ENCODE measurements at regions not wholly inside any gene's neighbourhood (a gene's known extent, or its start where the extent isn't known, plus 50 kb on each side); places are given as distances from the start of the nearest gene placed in this dataset.
"Not testable (repeated sequence)": the region's sequence is repeated elsewhere in the genome, so short reads cannot be mapped to it uniquely, and the experiment has no call there.

- no peak for DNase-seq
Observed at GRCh38 chr19:41495589-41495988, 52.6 kb downstream of the ERICH4 start.

GRCh38 chr19:41499899-41500298, 56.9 kb downstream of the ERICH4 start:
- DNase-seq = no peak

DNA sequence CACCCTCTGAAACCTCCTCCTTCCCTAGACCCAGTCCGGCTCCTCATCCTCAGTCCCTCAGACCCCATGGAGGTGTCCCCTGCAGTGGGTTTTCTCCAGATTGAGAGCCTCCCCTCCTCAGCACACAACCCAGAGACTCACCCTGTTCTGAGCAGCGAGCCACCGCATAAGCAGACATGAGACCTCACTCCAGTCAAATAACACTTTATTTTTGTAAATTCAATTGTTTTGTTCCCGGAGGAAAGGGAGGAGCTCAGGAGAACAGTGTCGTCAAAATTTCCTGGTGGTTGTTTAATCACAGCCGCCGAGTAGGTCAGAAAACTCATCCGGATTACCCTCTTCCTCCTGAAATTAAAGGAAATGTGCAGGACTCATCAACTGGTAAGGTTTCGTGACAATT, 57.5 kb downstream of the ERICH4 start:
- no peak for DNase-seq

DNA sequence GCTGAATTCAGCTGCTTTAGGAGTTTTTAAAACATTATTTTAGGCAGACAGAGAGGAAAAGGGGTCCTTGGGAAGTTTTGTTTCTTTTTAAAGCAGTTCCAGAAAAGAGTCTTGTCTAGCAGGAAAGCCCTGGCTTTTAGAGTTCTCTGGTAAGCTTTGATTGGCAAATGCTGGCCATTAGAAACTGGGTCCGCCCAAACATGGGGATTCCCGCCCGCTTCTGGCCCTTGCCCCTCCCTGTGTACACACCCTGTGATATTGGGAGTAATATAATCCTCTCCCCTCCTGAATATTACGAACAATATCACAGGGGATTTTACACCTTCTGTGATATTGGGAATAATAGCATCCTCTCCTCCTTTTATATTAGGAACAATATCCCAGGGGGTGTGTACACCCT, 58.9 kb downstream of the ERICH4 start:
- no peak for DNase-seq

GRCh38 chr19:41505105-41505504, 62.1 kb downstream of the ERICH4 start:
- DNase-seq = no peak

DNA sequence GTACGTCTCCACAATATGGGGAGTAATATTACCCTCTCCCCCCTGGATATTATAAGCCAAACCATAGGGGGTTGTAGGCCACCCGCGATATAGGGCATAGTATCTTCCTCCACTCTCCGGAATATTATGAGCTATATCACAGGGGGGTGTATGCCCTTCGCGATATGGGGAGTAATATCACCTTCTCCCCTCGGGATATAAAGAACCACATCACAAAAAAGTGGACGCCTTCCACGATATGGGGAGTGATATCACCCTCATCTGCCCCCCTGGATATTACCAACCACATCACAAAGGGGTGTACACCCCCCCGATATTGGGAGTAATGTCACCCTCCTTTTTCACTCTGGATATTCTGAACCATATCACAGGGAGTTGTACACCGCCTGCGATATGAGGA, 65.5 kb upstream of the CEACAM21 start:
- DNase-seq = no peak

DNA sequence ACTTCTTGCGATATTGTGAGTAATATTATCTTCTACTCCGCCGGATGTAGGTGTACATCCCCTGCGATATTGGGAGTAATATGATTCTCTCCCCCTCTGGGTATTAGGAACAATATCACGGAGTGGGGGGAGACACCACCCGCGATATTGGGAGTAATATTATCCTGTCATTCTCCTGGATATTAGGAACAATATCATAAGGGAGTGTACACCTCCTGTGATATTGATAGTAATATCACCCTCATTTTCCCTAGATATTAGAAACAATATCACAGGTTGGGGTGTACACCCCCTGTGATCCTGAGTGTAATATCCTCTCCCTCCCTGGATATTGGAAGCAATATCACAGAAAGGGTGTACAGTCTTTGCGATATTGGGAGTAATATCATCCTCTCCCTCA, 64.3 kb upstream of the CEACAM21 start:
- no peak for DNase-seq

GRCh38 chr19:41515015-41515652, 60.8 kb upstream of the CEACAM21 start:
- DNase-seq = no peak

DNA sequence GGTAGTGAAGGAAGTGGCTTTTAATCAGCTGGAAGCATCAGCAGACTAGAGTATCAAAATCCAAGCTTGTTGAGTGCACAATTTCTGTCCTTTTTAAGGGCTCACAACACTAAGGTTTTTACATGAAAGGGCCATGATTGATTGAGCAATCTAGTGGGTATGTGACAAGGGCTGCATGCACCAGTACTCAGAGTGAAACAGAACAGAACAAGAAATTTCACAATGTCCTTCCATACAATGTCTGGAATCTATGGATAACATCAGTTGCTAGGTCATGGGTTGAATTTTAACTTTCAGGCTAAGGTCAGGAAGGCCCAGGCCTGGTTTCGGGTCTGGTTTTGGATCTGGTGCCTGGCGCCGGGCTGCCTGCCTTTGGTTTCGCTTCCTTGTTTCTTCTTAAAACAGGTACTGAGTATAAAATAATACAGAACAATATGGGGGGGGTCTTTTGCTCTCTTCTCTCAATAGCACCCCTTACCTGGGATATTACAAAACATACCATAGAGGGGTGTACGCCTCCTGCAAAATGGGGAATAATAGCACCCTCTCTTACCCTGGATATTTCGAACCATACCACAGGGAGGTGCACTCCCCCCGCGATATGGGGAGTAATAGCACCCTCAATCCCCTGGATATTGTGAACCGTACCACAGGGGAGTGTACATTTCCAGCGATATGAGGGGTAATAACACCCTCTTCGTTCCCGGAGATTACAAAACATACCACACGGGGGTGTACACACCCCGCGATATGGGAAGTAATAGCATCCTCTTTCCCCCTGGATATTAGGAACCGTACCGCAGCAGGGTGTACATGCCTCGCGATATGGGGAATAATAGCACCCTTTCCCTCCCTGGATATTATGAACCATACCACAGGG, 59.4 kb upstream of the CEACAM21 start:
- DNase-seq = not testable (repeated sequence)

GRCh38 chr19:41518141-41518540, 57.8 kb upstream of the CEACAM21 start:
- DNase-seq = no peak

- not testable (repeated sequence) for DNase-seq
Observed at GRCh38 chr19:41521138-41521930, 54.6 kb upstream of the CEACAM21 start.

- DNase-seq = peak; percentile 75
Observed at GRCh38 chr19:41521931-41522555, 53.9 kb upstream of the CEACAM21 start.

- DNase-seq = no peak
Observed at GRCh38 chr19:41525989-41526388, 50.0 kb upstream of the CEACAM21 start.

Data from activated effector memory CD4-positive, alpha-beta T cell treated with anti-CD3 and anti-CD28 coated beads, Interleukin-2, amount 50 U/mL, for 16 hours (primary cell).